Central memory CD4-positive, alpha-beta T cell (primary cell): ENCODE measurements at regions not wholly inside any gene's neighbourhood (a gene's known extent, or its start where the extent isn't known, plus 50 kb on each side); places are given as distances from the start of the nearest gene placed in this dataset.
A peak's percentile ranks its signal among the peaks of the same experiment; 100 is the strongest.

Experiments
- DNase-seq: peaks from one replicate; pipeline ENCODE4 v3.0.0; 2022

DNA sequence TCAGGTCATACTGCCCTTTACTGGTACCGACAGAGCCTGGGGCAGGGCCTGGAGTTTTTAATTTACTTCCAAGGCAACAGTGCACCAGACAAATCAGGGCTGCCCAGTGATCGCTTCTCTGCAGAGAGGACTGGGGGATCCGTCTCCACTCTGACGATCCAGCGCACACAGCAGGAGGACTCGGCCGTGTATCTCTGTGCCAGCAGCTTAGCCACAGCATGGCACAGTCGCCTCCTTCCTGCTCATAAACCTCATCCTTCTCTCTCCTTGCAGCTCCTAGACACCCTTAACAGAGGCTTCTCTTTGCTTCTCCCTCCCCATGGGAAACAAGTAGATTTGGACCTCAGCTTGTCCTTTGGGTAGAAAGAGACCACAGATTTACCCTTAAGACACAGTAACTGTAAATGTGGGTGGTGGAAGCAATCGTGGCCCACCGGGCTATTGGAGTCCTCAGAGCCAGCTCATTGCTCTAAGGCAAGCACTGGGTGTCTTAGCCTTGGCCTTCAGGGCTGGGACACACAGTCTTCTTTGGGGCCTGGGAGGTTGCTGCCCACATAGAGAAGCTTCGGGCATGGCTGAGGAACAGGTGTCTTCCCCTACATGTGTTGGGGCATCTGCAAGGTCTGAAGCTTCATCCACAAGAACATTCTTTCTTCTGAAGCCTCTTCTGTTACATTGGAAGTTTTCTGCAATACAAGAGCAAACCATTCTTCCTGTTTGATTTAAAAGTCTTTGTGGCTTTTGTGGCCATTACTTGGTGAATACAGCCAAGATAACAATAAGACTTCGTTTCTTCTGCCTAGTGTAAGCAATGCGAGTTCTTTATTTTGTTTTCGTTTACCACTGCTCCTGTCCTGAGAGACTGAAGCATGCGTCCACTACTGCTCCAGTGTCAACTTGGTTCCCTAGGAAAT lies 95.5 kb upstream of the PRSS58 start:
- DNase-seq: no peak

DNA sequence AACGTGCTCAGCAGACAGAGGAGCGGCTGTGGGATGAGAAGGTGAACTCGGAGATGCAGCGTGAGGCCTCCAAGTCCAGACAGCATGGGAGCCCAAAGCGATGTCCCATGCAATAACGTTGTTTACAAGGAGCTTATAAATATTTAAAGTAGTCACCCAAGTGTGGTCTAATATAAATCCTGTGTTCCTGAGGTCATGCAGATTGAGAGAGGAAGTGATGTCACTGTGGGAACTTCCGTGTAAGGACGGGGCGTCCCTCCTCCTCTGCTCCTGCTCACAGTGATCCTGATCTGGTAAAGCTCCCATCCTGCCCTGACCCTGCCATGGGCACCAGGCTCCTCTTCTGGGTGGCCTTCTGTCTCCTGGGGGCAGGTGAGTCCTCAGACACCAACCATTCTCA lies 94.7 kb upstream of the PRSS58 start:
- DNase-seq: no peak

DNA sequence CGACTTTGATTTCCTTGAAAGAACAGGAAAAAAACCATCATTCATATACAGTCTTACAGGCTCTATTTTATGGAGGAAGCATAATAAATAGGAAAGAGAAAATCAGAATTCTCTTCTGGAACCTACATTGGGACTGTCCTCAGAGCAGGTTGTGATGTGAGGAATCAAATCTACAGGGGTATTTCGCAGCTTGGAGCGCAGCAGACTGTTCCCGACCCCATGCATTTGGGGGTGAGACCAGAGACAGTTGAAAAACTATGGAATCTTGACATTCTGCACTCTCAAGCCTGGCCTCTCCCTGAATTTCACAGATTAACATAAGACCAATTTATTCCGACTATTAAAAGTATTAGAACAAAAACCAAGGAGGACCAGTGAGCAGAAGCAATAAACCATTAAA lies 93.3 kb upstream of the PRSS58 start:
- DNase-seq: no peak

DNA sequence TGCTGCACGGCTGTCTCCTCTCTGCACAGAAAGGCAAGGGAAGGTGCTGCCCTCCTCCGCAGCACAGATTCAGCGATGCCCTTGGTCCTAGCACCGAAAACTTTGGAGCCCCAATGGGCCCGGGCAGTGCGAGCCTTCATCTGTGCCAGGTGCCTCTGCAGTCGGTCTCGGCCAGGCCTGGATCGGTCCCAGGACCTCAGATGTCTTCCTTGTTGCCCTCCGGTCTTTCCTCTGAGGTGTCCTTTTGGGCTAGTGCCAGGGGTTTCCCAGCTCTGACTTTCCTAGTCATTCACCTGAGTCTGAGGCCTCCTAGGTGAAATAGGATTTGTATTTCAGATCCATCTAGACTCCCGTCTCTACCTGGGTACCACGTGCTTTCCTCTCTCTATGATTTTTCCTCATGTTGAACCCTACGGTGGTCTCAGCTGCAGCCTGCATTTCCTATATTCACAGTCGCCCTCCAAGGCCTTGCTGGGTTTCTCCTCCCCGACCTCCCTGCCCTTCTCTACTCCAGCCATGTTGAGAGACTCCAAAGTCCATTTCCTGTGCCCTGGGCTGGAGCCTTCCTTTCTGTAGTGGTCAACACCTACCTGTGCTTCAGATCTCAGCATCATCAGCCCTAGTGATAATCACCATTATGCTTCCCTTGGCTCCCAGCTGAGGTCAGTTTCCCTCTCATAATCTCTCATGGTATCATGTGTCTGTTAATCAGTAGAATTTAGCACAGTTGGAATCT lies 92.0 kb upstream of the PRSS58 start:
- no peak for DNase-seq

DNA sequence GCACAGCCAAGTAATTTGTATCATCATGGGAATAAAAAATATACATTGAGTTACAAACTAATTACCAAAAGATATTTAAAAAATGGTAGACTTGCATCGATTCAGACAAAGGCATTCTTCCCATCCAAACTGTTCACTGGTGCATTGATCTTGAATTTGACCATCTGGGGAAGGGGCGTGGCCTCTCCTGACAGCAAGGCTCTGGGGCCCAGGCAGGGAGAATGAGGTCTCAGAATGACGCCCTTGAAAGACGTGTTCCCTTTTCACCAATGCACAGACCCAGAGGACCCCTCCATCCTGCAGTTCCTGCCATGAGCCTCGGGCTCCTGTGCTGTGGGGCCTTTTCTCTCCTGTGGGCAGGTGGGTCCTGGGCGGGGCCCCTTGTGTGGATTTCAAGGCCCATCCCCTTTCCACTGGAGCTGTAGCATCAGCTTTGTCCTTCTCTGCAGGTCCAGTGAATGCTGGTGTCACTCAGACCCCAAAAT lies 91.1 kb upstream of the PRSS58 start:
- no peak for DNase-seq

DNA sequence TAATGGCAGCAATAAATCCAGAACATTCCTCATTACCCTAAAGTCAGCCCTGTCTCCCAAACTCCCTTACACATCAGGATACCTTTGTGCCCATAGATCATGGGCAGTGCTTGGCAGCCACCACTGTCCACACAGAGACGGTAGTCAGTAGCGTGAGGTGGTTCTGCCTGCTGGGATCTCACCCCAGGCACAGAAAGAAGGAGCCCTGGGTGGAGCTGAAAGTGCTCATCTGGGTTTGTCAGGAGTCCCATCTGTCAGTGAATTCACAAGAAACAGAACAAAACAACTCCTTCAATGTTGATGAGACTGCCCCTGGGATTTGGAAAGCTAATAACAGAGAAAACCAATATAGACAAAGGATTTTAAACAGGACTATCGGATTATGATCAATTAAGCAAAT lies 90.2 kb upstream of the PRSS58 start:
- no peak for DNase-seq

DNA sequence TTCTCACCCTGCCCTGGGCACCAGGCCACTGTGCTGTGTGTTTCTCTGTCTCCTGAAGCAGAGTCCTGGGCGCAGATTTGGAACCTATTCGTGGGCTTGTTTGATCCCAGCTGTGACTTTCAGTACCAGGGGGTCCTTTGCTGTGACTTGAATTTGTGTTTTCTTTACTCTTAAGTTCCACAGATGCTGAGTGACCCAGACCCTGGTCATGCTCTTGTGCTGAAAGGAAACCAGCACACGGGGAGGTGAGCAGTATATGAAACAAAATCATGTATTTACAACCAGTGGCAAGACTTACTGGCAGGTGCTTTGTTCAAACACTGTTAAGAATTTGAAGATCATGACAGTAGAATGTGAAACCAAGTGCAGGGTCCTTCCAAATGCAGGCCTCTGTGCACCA lies 89.2 kb upstream of the PRSS58 start:
- no peak for DNase-seq

DNA sequence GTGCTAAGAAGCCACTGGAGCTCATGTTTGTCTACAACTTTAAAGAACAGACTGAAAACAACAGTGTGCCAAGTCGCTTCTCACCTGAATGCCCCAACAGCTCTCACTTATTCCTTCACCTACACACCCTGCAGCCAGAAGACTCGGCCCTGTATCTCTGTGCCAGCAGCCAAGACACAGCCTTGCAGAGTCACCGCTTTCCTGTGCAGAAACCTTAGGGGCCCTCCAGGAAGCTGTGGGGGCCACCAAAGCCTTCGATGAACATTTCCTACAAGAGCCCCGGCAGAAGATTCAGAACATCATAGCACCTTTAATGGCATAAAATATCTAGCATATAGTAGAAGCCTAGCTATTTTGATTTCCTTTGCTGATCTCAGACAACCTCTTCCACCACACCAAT lies 88.0 kb upstream of the PRSS58 start:
- peak; percentile 51 for DNase-seq

DNA sequence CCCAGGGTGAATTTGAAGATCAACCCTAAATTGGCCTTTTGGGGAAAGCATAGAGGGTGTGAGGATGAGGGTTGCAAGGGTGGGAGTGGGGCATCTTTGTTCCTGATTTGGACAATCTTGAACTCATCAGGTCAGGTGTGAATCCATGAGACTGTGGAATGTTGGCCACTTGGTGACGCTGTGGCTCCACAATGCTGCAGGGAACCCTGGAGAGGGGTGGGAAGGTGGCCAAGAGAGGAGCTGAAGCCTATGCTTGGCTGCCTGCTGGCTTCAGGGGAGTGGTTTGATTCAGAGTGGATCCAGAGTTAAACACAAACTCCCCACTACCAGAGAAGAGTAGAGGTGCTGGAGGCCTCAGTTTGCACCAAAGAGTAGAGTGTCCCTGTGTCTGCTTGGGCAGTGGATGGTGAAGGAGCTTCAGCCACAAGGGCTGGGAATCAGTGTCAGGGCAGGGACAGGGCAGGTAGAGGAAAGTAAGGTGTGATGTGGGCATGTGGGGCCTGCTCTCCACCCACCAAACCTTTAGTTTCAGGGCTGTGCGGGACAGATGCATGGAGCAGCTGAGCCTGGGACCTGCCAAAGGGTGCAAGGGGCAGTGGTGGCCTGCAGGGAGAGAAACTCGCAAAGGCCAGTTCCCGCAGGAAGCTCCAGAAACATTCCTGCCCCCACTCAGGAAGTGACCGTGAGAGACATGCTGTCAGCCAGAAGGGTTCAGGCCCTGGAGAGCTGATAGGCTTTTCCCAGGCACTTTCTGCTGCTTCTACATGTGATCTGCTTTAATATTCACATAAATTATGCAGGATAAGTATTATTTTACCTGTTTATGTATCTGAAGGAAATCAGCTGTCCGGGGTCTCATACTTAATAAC lies 81.0 kb upstream of the PRSS58 start:
- no peak for DNase-seq

DNA sequence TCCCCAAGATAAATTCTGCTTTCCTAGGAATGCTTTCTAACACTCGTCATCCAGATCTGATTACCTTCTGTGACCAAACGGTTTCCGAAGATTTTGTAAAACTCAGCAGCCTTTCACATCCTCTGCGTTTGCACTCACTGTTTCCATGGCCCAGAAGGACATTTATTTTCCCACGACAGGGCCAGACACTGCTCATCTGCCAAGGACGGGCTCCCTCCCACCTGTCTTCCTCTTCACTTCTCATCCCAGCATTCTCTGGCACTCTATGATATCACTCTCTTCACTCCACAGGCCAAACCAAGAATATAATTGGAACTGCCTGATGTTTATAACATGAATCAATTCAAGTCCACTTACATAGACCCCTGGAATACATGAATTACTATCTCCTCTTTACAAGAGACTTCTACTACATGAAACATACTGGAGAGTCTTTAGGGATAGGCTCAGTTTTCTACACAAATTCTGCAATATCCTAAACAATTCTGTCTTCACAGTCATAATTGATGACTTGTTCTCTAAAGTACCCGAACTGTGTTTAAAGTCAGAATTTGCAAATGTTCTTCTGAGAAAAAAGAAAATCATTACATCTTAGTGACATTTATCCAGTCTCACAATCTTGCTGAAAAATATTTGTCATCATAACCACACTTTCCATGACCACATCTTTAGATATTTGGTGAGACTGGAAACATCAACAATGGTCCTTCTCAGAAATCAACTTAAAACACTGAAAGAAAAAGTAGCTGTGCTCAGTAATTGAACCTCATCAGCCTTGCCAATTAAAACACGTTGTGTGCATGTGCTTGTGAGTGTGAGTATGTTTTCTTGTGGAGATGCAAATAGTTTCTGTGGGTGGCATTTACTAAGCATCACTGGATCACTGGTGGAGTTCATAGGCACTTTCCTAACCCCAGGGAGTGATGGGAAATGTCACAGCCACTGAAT lies 79.5 kb upstream of the PRSS58 start:
- DNase-seq: no peak

DNA sequence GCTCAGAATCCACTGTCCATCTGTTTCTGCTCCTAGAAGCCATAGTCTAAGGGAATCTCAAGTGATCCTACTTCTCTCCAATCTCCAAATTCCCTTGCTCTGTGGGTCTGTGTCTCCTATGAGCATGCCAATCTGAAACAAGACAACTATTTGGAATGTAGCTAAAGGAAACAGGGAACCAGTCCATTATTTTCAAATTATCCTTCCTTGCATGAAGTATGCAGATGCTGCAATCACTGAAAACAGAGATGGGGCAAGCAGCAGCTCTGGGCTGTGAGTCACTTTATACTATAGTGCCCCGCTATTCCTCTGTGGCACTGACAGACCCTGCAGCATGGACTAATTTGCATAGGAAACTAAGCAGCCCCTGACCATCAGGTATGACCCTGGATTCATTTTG lies 76.9 kb upstream of the PRSS58 start:
- DNase-seq: no peak

DNA sequence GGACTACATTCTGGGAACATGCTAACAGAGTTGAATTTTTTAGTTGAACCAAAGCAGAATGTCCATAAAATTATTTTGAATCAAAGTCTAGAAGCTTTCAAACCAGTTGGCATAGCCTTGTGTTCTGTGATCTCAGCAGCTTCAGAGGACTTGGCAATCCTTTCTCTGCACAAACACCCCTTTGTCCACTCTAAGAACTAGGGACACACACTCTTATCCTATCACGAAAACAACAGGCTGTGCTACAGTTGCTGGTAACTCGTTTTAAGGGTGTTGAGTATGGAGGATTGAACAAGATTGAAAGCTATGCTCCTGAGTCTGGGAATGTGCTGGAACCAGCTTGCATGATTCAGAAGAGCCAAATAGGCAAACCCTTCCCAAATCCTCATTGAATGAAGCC lies 76.4 kb upstream of the PRSS58 start:
- DNase-seq: no peak

DNA sequence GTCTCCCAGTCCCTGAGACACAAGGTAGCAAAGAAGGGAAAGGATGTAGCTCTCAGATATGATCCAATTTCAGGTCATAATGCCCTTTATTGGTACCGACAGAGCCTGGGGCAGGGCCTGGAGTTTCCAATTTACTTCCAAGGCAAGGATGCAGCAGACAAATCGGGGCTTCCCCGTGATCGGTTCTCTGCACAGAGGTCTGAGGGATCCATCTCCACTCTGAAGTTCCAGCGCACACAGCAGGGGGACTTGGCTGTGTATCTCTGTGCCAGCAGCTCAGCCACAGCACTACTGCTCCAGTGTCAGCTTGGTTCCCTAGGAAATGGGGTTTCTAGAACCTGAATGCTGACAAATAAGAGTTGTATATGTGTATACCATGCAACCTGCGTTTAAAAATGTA lies 74.6 kb upstream of the PRSS58 start:
- no peak for DNase-seq

DNA sequence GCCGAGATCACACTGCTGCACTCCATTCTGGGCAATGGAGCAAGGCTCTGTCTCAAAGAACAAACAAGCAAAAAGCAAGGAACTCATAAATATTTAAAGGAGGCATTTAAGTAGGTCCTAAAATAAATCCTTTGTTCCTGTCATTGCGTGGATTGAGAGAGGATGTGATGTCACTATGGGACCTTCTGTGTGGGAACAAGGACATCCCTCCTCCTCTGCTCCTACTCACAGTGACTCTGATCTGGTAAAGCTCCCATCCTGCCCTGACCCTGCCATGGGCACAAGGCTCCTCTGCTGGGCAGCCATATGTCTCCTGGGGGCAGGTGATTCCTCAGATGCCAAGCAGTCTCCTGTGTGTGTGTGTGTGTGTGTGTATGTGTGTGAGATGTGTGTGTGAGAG lies 74.1 kb upstream of the PRSS58 start:
- no peak for DNase-seq

DNA sequence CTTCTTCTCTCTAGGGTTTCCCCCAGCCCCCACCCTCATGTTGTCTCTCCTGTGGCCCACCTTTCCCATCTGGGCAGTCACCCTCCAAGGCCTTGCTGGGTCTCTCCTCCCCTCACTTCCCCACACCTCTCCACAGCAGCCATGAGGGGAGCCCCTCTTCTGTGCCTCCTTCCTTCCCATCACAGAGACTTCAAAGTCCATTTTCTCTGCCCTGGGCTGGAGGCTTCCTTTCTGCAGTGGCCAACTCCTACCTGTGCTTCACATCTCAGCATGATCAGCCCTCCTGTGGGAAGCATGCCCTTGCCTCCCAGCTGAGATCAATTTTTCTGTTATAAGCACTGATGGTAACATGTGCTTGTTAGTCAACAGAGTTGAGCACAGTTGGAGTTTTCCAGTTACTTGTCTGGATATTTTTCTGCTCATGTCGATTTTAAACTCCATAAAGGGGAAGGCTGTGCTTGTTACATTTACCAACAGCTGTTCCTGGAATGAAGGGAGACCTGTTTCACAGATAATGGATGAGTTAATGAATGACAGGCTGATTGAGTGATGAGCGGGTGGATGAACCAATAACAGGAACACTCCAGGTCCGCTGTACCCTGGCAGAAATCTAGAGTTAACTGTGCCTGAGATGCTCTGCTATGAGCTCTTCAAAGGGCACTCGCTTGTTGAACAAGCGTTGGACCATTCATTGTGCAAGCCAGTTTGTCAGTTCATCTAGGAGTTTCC lies 71.4 kb upstream of the PRSS58 start:
- no peak for DNase-seq

DNA sequence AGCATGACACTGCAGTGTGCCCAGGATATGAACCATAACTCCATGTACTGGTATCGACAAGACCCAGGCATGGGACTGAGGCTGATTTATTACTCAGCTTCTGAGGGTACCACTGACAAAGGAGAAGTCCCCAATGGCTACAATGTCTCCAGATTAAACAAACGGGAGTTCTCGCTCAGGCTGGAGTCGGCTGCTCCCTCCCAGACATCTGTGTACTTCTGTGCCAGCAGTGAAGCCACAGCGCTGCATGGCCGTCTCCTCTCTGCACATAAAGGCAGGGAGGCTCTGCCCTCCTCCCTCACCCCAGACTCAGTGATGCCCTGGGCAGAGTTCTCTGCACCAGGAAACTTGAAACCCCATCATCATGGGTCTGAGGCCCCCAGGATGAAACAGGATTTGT lies 70.7 kb upstream of the PRSS58 start:
- DNase-seq: no peak

DNA sequence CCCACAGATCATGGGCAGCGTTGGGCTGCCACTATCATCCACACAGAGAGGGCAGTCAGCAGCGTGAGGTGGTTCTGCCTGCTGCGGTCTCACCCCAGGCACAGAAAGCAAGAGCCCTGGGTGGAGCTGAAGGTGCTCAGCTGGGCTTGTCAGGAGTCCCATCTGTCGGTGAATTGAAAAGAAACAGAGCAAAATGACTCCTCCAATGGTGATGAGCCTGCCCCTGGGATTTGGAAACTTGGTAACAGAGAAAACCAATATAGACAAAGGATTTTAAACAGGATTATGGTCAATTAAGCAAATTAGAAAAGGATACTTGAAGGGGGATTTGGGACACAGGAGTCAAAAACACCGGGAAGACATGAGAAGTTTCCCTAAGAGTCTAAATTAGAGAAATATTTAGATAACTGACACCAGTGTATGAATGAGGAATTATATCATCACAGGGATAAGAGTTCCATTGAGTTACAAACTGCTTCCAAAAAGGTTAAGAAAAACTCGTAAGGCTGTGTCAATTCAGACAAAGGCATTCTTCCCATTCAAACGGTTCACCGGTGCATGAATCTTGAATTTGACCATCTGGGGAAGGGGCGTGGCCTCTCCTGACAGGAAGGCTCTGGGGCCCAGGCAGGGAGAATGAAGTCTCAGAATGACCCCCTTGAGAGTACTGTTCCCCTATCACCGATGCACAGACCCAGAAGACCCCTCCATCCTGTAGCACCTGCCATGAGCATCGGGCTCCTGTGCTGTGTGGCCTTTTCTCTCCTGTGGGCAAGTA lies 70.0 kb upstream of the PRSS58 start:
- no peak for DNase-seq

DNA sequence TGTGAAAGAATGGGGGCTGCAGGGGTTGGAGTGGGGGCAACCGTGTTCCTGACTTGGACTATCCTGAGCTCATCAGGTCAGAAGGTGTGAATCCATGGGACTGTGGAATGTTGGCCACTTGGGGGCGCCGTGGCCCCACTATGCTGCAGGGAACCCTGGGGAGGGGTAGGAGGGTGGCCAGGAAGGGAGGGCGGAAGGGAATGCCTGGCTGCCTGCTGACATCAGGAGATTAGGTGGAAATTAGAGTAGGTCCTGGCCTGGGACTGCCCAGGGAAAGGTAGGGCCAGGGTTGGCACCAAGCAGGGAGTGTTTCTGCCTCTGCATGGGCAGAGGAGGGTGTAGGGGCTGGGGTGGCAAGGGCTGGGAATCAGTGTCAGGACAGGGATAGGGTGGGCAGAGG lies 65.8 kb upstream of the PRSS58 start:
- peak; percentile 27 for DNase-seq

DNA sequence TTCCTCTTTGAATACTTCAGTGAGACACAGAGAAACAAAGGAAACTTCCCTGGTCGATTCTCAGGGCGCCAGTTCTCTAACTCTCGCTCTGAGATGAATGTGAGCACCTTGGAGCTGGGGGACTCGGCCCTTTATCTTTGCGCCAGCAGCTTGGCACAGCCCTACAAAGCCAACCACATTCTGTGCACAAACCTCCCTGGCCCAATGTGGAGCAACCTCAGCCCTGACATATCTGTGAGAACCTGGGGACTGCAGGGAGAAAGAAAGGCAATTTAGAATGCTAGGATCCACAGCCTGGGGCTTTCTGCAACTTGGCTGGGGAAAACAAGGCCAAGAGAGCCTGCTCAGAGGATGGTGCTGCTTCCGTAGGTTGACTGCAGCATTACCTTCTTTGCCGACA lies 63.5 kb upstream of the PRSS58 start:
- DNase-seq: no peak

DNA sequence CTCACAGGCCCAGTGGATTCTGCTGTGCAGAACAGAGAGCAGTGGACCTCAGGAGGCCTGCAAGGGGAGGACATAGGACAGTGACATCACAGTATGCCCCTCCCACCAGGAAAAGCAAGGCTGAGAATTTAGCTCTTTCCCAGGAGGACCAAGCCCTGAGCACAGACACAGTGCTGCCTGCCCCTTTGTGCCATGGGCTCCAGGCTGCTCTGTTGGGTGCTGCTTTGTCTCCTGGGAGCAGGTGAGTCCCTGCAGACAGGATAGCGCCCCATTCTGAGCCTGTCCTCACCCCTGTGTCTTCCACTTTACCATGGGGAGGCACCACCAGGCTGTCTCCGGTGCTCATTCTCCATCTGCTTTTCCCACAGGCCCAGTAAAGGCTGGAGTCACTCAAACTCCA lies 63.0 kb upstream of the PRSS58 start:
- DNase-seq: no peak
